Suprapubic skin (tissue), 4 donors: ENCODE measurements at regions not wholly inside any gene's neighbourhood (a gene's known extent, or its start where the extent isn't known, plus 50 kb on each side); places are given as distances from the start of the nearest gene placed in this dataset.

ENCODE experiments used
- DNase-seq, 2 donors: peaks; one replicate each; pipeline ENCODE4 v3.0.0-alpha.2; 2019; ENCODE audit warnings: low spot score in 2 of 2
- H3K27ac ChIP-seq: fragments of 200-600 bp; sonication (generic); one replicate; pipeline ENCODE4 v1.5.1; 2019
- H3K27me3 ChIP-seq: fragments of 200-600 bp; sonication (generic); one replicate; pipeline ENCODE4 v1.5.1; 2019
- H3K36me3 ChIP-seq: fragments of 200-600 bp; sonication (generic); one replicate; pipeline ENCODE4 v1.5.1; 2019
- H3K4me1 ChIP-seq: fragments of 200-600 bp; sonication (generic); one replicate; pipeline ENCODE4 v1.5.1; 2019
- H3K4me3 ChIP-seq: fragments of 200-600 bp; sonication (generic); one replicate; pipeline ENCODE4 v1.5.1; 2019; ENCODE audit warnings: mild to moderate bottlenecking
- H3K9me3 ChIP-seq: fragments of 200-600 bp; sonication (generic); one replicate; pipeline ENCODE4 v1.5.1; 2019
- CTCF ChIP-seq, 2 donors: fragments of 200-600 bp in 1 of 2; fragments of 450-650 bp in 1 of 2; sonication (generic) in 1 of 2; IDR thresholded peaks; one replicate each; pipeline ENCODE4 v1.5.1; 2016 to 2019; ENCODE audit warnings: antibody characterized with exemption in 2 of 2, mild to moderate bottlenecking in 1 of 2, moderate library complexity in 1 of 2
- EP300 ChIP-seq: sonication (generic); formaldehyde crosslinking; IDR thresholded peaks from one replicate; pipeline ENCODE4 v1.6.1; 2017; ENCODE audit warnings: antibody characterized with exemption
- POLR2A ChIP-seq, 2 donors: fragments of 450-650 bp; IDR thresholded peaks; one replicate each; pipeline ENCODE4 v1.6.1; 2017; ENCODE audit warnings: antibody characterized with exemption in 2 of 2, mild to moderate bottlenecking in 2 of 2, moderate library complexity in 2 of 2
- POLR2AphosphoS5 ChIP-seq, 3 donors: sonication (generic); formaldehyde crosslinking; IDR thresholded peaks; one replicate each; pipeline ENCODE4 v1.6.1; 2017; ENCODE audit warnings: antibody characterized with exemption in 3 of 3
- WGBS: methylation state at CpG from one replicate; pipeline ENCODE4 v1.1.5; 2018; 5-methylcytosine and 5-hydroxymethylcytosine counted together

- H3K27ac ChIP-seq, result no peak overlapping the region
- WGBS, result 52% methylated on average over 6 of the region's 6 CpGs
- no peak overlapping the region for H3K4me3 ChIP-seq
- H3K9me3 ChIP-seq, result peaks cover 5% of the 10 kb centered on the region
- DNase-seq, result no peak
- TF ChIP-seq EP300, result no peak
- no peaks in the 10 kb centered on the region for H3K36me3 ChIP-seq
- H3K27me3 ChIP-seq, result no peaks in the 10 kb centered on the region
- H3K4me1 ChIP-seq, result no peaks in the 10 kb centered on the region
These were observed 436.9 kb downstream of the GUCY1A2 start for GRCh38 chr11:106581399-106581798.

GRCh38 chr11:106585061-106585460, 433.2 kb downstream of the GUCY1A2 start:
- H3K27me3 ChIP-seq, result no peaks in the 10 kb centered on the region
- H3K9me3 ChIP-seq, result no peaks in the 10 kb centered on the region
- H3K36me3 ChIP-seq, result no peaks in the 10 kb centered on the region
- DNase-seq, result no peak
- TF ChIP-seq POLR2AphosphoS5 (IDR thresholded peaks at IDR 0.05) (no peak), EP300 (no peak), POLR2A (IDR thresholded peaks at IDR 0.05) (no peak), CTCF (IDR thresholded peaks at IDR 0.05) (no peak)
- H3K27ac ChIP-seq, result no peak overlapping the region
- H3K4me1 ChIP-seq, result no peaks in the 10 kb centered on the region
- WGBS, result 68% methylated on average over 5 of the region's 5 CpGs
- no peak overlapping the region for H3K4me3 ChIP-seq

- 62% methylated on average over 6 of the region's 6 CpGs for WGBS
- Histone ChIP-seq H3K27ac (no peak overlapping the region), H3K4me1 (no peaks in the 10 kb centered on the region), H3K4me3 (no peak overlapping the region), H3K27me3 (no peaks in the 10 kb centered on the region), H3K36me3 (no peaks in the 10 kb centered on the region), H3K9me3 (no peaks in the 10 kb centered on the region)
- no peak for DNase-seq
- TF ChIP-seq POLR2A (IDR thresholded peaks at IDR 0.05) (no peak), CTCF (IDR thresholded peaks at IDR 0.05) (no peak), POLR2AphosphoS5 (IDR thresholded peaks at IDR 0.05) (no peak)
These were observed 423.4 kb downstream of the GUCY1A2 start for GRCh38 chr11:106594751-106595351.

- Histone ChIP-seq H3K9me3 (no peaks in the 10 kb centered on the region), H3K36me3 (no peaks in the 10 kb centered on the region), H3K4me1 (no peaks in the 10 kb centered on the region), H3K27me3 (no peaks in the 10 kb centered on the region), H3K4me3 (no peak overlapping the region), H3K27ac (no peak overlapping the region)
- TF ChIP-seq POLR2A (IDR thresholded peaks at IDR 0.05) (no peak), EP300 (no peak), POLR2AphosphoS5 (IDR thresholded peaks at IDR 0.05) (no peak)
- no peak for DNase-seq
- 38% methylated on average over 3 of the region's 3 CpGs for WGBS
These were observed 416.5 kb downstream of the GUCY1A2 start for GRCh38 chr11:106601684-106602297.

GRCh38 chr11:106608677-106609076, 409.6 kb downstream of the GUCY1A2 start:
- 48% methylated on average over 3 of the region's 3 CpGs for WGBS
- Histone ChIP-seq H3K4me3 (no peak overlapping the region), H3K27me3 (no peaks in the 10 kb centered on the region), H3K27ac (no peak overlapping the region), H3K4me1 (no peaks in the 10 kb centered on the region), H3K36me3 (no peaks in the 10 kb centered on the region), H3K9me3 (no peaks in the 10 kb centered on the region)
- no peak for DNase-seq
- TF ChIP-seq CTCF (IDR thresholded peaks at IDR 0.05) (no peak), POLR2A (IDR thresholded peaks at IDR 0.05) (no peak), POLR2AphosphoS5 (IDR thresholded peaks at IDR 0.05) (no peak), EP300 (no peak)

GRCh38 chr11:106614262-106614661, 404.0 kb downstream of the GUCY1A2 start:
- no peak overlapping the region for H3K27ac ChIP-seq
- H3K36me3 ChIP-seq, result no peaks in the 10 kb centered on the region
- no peaks in the 10 kb centered on the region for H3K4me1 ChIP-seq
- no peak overlapping the region for H3K4me3 ChIP-seq
- TF ChIP-seq CTCF (IDR thresholded peaks at IDR 0.05), result no peak
- TF ChIP-seq POLR2A (IDR thresholded peaks at IDR 0.05), result no peak
- TF ChIP-seq POLR2AphosphoS5 (IDR thresholded peaks at IDR 0.05), result no peak
- no peak for TF ChIP-seq EP300
- H3K27me3 ChIP-seq, result no peaks in the 10 kb centered on the region
- H3K9me3 ChIP-seq, result no peaks in the 10 kb centered on the region
- DNase-seq, result no peak
- 81% methylated on average over 3 of the region's 3 CpGs for WGBS
